IMR-90 (cell line): ENCODE measurements at regions not wholly inside any gene's neighbourhood (a gene's known extent, or its start where the extent isn't known, plus 50 kb on each side); places are given as distances from the start of the nearest gene placed in this dataset.

Experiments used
- ATAC-seq: fragments of 200-7000 bp; cut with Tn5 transposase; 2 replicates; pipeline ENCODE4 v1.9.1; 2020; ENCODE audit warnings: low read depth, mild to moderate bottlenecking, moderate library complexity
- BruUV-seq: library from RNA; stranded (reverse); fragments of 400-500 nt; replicated peaks from 2 replicates; lab custom pipeline; 2021; lab: Mats Ljungman, UMichigan
- CTCF ChIA-PET: fragments of 300-600 bp; formaldehyde crosslinking; extraction: SDS; loops from one replicate; lab custom pipeline; 2021; ENCODE audit warnings: antibody characterized with exemption; lab: Yijun Ruan, JAX
- POLR2A ChIA-PET: fragments of 300-600 bp; sonication (Branson Sonifier 250); formaldehyde crosslinking; loops from one replicate; lab custom pipeline; 2022; ENCODE audit warnings: antibody characterized with exemption; ENCODE audit not compliant: unreplicated experiment; lab: Charles Lee
- DNase-seq: peaks from one replicate; pipeline ENCODE4 v3.0.0; 2013
- H2AFZ ChIP-seq: replicated peaks from 2 replicates; pipeline ENCODE3; 2013; ENCODE audit warnings: low read length, mild to moderate bottlenecking; ENCODE audit not compliant: poor library complexity
- H2AK5ac ChIP-seq: 2 replicates; pipeline ENCODE4 v1.6.1; 2013; ENCODE audit warnings: low read depth, low read length, inconsistent platforms
- H2AK9ac ChIP-seq: replicated peaks from 2 replicates; pipeline ENCODE3; 2013; ENCODE audit warnings: mild to moderate bottlenecking, low read depth, low read length, moderate library complexity; ENCODE audit not compliant: poor library complexity
- H2BK120ac ChIP-seq: 2 replicates; pipeline ENCODE4 v1.6.1; 2013; ENCODE audit warnings: low read depth, low read length, inconsistent platforms
- H2BK15ac ChIP-seq: 3 replicates; pipeline ENCODE4 v1.6.1; 2013; ENCODE audit warnings: low read depth, low read length, inconsistent platforms
- H2BK20ac ChIP-seq: 2 replicates; pipeline ENCODE4 v1.6.1; 2013; ENCODE audit warnings: low read depth, mild to moderate bottlenecking, inconsistent platforms, low read length, moderate library complexity
- H2BK5ac ChIP-seq: 2 replicates; pipeline ENCODE4 v1.6.1; 2013; ENCODE audit warnings: mild to moderate bottlenecking, low read depth, low read length, inconsistent platforms; ENCODE audit not compliant: poor library complexity, severe bottlenecking
- H3K14ac ChIP-seq: replicated peaks from 2 replicates; pipeline ENCODE4 v1.6.1; 2013; ENCODE audit warnings: low read depth, low read length, inconsistent platforms
- H3K18ac ChIP-seq: 2 replicates; pipeline ENCODE4 v1.6.1; 2013; ENCODE audit warnings: low read depth, low read length, control low read depth
- H3K23ac ChIP-seq: 2 replicates; pipeline ENCODE4 v1.6.1; 2013; ENCODE audit warnings: low read depth, low read length, inconsistent platforms
- H3K27ac ChIP-seq: 2 replicates; pipeline ENCODE4 v1.5.1; 2013; ENCODE audit warnings: mild to moderate bottlenecking, control low read depth, low read length; ENCODE audit not compliant: insufficient read depth
- H3K27me3 ChIP-seq: 2 replicates; pipeline ENCODE4 v1.6.1; 2013; ENCODE audit warnings: low read length; ENCODE audit not compliant: control insufficient read depth, insufficient read depth
- H3K36me3 ChIP-seq: 2 replicates; pipeline ENCODE4 v1.6.1; 2013; ENCODE audit warnings: low read length, mixed read lengths; ENCODE audit not compliant: control insufficient read depth, insufficient read depth
- H3K4ac ChIP-seq: 2 replicates; pipeline ENCODE4 v1.6.1; 2013; ENCODE audit warnings: low read depth, low read length, inconsistent platforms
- H3K4me1 ChIP-seq: 2 replicates; pipeline ENCODE4 v1.6.1; 2013; ENCODE audit warnings: low read length, mixed read lengths; ENCODE audit not compliant: control insufficient read depth, insufficient read depth
- H3K4me2 ChIP-seq: 2 replicates; pipeline ENCODE4 v1.6.1; 2013; ENCODE audit warnings: low read depth, mild to moderate bottlenecking, control low read depth, low read length, moderate library complexity
- H3K4me3 ChIP-seq: 2 replicates; pipeline ENCODE4 v1.5.1; 2013; ENCODE audit warnings: low read depth, mild to moderate bottlenecking, control low read depth, low read length, moderate library complexity; ENCODE audit not compliant: insufficient read depth
- H3K56ac ChIP-seq: 2 replicates; pipeline ENCODE4 v1.6.1; 2013; ENCODE audit warnings: low read length, inconsistent platforms; ENCODE audit not compliant: insufficient read depth; ENCODE audit errors: extremely low read depth
- H3K79me1 ChIP-seq, 2 experiments: 2 replicates each; pipeline ENCODE4 v1.6.1; 2013; ENCODE audit warnings: low read length in 2 of 2, inconsistent platforms in 1 of 2, low read depth in 1 of 2
- H3K9ac ChIP-seq: 2 replicates; pipeline ENCODE4 v1.6.1; 2013; ENCODE audit warnings: low read depth, low read length, control low read depth
- H3K9me1 ChIP-seq: 2 replicates; pipeline ENCODE4 v1.6.1; 2013; ENCODE audit warnings: low read length, inconsistent platforms; ENCODE audit not compliant: insufficient read depth
- H3K9me3 ChIP-seq: 2 replicates; pipeline ENCODE4 v1.6.1; 2013; ENCODE audit warnings: low read length; ENCODE audit not compliant: control insufficient read depth, insufficient read depth
- H4K20me1 ChIP-seq: 2 replicates; pipeline ENCODE4 v1.6.1; 2013; ENCODE audit warnings: low read length, inconsistent platforms; ENCODE audit not compliant: insufficient read depth
- H4K5ac ChIP-seq: 2 replicates; pipeline ENCODE4 v1.6.1; 2013; ENCODE audit warnings: mild to moderate bottlenecking, low read depth, low read length, control low read depth
- H4K8ac ChIP-seq, 2 experiments: 2 replicates each; pipeline ENCODE4 v1.6.1; 2013; ENCODE audit warnings: low read depth in 2 of 2, low read length in 2 of 2, control low read depth in 1 of 2, inconsistent platforms in 1 of 2
- H4K91ac ChIP-seq: 2 replicates; pipeline ENCODE4 v1.6.1; 2013; ENCODE audit warnings: low read depth, low read length, inconsistent platforms; ENCODE audit not compliant: insufficient read depth
- BHLHE40 ChIP-seq: fragments of 150-350 bp; IDR thresholded peaks from 2 replicates; pipeline ENCODE4 v1.6.1; 2016; ENCODE audit warnings: mild to moderate bottlenecking, low read depth, low read length
- CEBPB ChIP-seq: IDR thresholded peaks from 2 replicates; pipeline ENCODE4 v1.6.1; 2012; ENCODE audit warnings: low read depth, low read length, improper control_type of control experiment
- FOS ChIP-seq: fragments of 150-350 bp; IDR thresholded peaks from 2 replicates; pipeline ENCODE4 v1.6.1; 2016; ENCODE audit warnings: low read depth, low read length
- MAFK ChIP-seq: IDR thresholded peaks from 2 replicates; pipeline ENCODE4 v1.6.1; 2012; ENCODE audit warnings: low read depth, low read length, improper control_type of control experiment
- MAZ ChIP-seq: IDR thresholded peaks from 2 replicates; pipeline ENCODE4 v1.6.1; 2012; ENCODE audit warnings: low read depth, mild to moderate bottlenecking, low read length, improper control_type of control experiment, moderate library complexity, borderline replicate concordance
- MXI1 ChIP-seq: IDR thresholded peaks from 2 replicates; pipeline ENCODE4 v1.6.1; 2012; ENCODE audit warnings: low read depth, mild to moderate bottlenecking, low read length, moderate library complexity, borderline replicate concordance
- RCOR1 ChIP-seq: IDR thresholded peaks from 2 replicates; pipeline ENCODE4 v1.6.1; 2012; ENCODE audit warnings: mild to moderate bottlenecking, low read length, improper control_type of control experiment; ENCODE audit not compliant: insufficient replicate concordance
- WGBS, 2 experiments: methylation state at CpG; one replicate each; pipeline versions ENCODE4 v1.1.5 to v1.1.7; 2013; ENCODE audit warnings: missing lambda C conversion rate in 2 of 2; ENCODE audit not compliant: insufficient read length in 1 of 2; ENCODE audit errors: extremely low coverage in 2 of 2; 5-methylcytosine and 5-hydroxymethylcytosine counted together
- dilution Hi-C: fragments of 300-500 bp; cut with HindIII; formaldehyde crosslinking; loops from one replicate; pipeline ENCODE4 v1.14.3; 2018; ENCODE audit warnings: low sequenced_read_pairs; ENCODE audit not compliant: unreplicated experiment
- in situ Hi-C: fragments of 300-500 bp; cut with MboI; formaldehyde crosslinking; loops from 3 replicates; pipeline ENCODE4 v1.14.3; 2019; ENCODE audit warnings: low sequenced_read_pairs, inconsistent platforms, mixed read lengths
- intact Hi-C: fragments of 100-400 bp; cut with micrococcal nuclease; formaldehyde crosslinking; loops from 2 replicates; pipeline ENCODE4 v1.10.0; 2022
- TF ChIP-seq, protein P1 (sequence below): fragments of 150-350 bp; IDR thresholded peaks from 2 replicates; pipeline ENCODE4 v1.6.1; 2016; ENCODE audit warnings: low read depth, mild to moderate bottlenecking, low read length, moderate library complexity, borderline replicate concordance
- TF ChIP-seq, protein P2 (sequence below): fragments of 150-350 bp; IDR thresholded peaks from 2 replicates; pipeline ENCODE4 v1.6.1; 2017; ENCODE audit warnings: mild to moderate bottlenecking, antibody characterized with exemption, low read length, low read depth
- TF ChIP-seq, protein P3 (sequence below): conservative IDR thresholded peaks from 2 replicates; pipeline ENCODE4 v1.5.1; 2012; ENCODE audit warnings: mild to moderate bottlenecking, low read depth, low read length, improper control_type of control experiment

GRCh38 chr13:23986619-23987018 is 89.3 kb upstream of the C1QTNF9B start:
- POLR2A ChIA-PET = no interaction called here
- H4K5ac ChIP-seq = no peak overlapping the region
- no peaks in the 10 kb centered on the region for H3K36me3 ChIP-seq
- CTCF ChIA-PET = interaction anchor here (0.8 kb wide), 1 partner anchor 26 kb away, joined by 3 read pairs; no protein-coding TSS in a partner anchor
- peaks cover 4% of the 10 kb centered on the region; the same call in 1 of the 2 replicates for H3K9me1 ChIP-seq
- H2BK20ac ChIP-seq = peak overlapping the region; percentile 27; the same call in 1 of the 2 replicates
- dilution Hi-C loops = no loop called here
- no peak overlapping the region for H3K56ac ChIP-seq
- peak overlapping the region; percentile 84 for H2BK5ac ChIP-seq
- no peak overlapping the region for H3K4me2 ChIP-seq
- BruUV-seq = no TSS peak
- H3K4me3 ChIP-seq = no peak overlapping the region
- H2AK9ac ChIP-seq = no peak overlapping the region
- H3K4me1 ChIP-seq = peaks cover 11% of the 10 kb centered on the region
- DNase-seq (peak; percentile 98), ATAC-seq (peak; percentile 82)
- no peak overlapping the region for H2AK5ac ChIP-seq
- H4K20me1 ChIP-seq = no peaks in the 10 kb centered on the region
- peak overlapping the region; percentile 25; the same call in 1 of the 2 replicates for H3K23ac ChIP-seq
- in situ Hi-C loops = no loop called here
- intact Hi-C loops = no loop called here
- peak overlapping the region; percentile 24; the same call in 1 of the 2 replicates for H3K18ac ChIP-seq
- H2BK120ac ChIP-seq = peak overlapping the region; percentile 65
- 0 out of 2 replicates have a peak overlapping the region, but pooled peaks have one; percentile 25 for H4K91ac ChIP-seq
- no peaks in the 10 kb centered on the region for H3K27me3 ChIP-seq
- no peaks in the 10 kb centered on the region for H3K9me3 ChIP-seq
- peak overlapping the region in 1 of 2 experiments; percentile 54; a peak in 1 of 4 replicates for H4K8ac ChIP-seq
- no peaks in the 10 kb centered on the region for H3K79me1 ChIP-seq
- H2AFZ ChIP-seq = no peak overlapping the region
- 0 out of 2 replicates have a peak overlapping the region, but pooled peaks have one; percentile 33 for H3K14ac ChIP-seq
- peak overlapping the region; percentile 48 for H3K4ac ChIP-seq
- H3K9ac ChIP-seq = no peak overlapping the region
- peak overlapping the region; percentile 68; the same call in 1 of the 2 replicates for H3K27ac ChIP-seq
- 0 out of 3 replicates have a peak overlapping the region, but pooled peaks have one; percentile 24 for H2BK15ac ChIP-seq
- 0 out of 2 replicates have a peak, but pooled peaks have one; percentile 26 for TF ChIP-seq MAFK
- no peak for TF ChIP-seq MAZ
- TF ChIP-seq BHLHE40 = peak; percentile 52; the same call in 1 of the 2 replicates
- TF ChIP-seq CEBPB = peak; percentile 81
- TF ChIP-seq, protein P1, sequence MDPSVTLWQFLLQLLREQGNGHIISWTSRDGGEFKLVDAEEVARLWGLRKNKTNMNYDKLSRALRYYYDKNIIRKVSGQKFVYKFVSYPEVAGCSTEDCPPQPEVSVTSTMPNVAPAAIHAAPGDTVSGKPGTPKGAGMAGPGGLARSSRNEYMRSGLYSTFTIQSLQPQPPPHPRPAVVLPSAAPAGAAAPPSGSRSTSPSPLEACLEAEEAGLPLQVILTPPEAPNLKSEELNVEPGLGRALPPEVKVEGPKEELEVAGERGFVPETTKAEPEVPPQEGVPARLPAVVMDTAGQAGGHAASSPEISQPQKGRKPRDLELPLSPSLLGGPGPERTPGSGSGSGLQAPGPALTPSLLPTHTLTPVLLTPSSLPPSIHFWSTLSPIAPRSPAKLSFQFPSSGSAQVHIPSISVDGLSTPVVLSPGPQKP = no peak
- peak; percentile 26; the same call in 1 of the 2 replicates for TF ChIP-seq FOS
- no peak for TF ChIP-seq MXI1
- TF ChIP-seq, protein P2, sequence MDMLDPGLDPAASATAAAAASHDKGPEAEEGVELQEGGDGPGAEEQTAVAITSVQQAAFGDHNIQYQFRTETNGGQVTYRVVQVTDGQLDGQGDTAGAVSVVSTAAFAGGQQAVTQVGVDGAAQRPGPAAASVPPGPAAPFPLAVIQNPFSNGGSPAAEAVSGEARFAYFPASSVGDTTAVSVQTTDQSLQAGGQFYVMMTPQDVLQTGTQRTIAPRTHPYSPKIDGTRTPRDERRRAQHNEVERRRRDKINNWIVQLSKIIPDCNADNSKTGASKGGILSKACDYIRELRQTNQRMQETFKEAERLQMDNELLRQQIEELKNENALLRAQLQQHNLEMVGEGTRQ = no peak
- TF ChIP-seq RCOR1 = no peak
- TF ChIP-seq, protein P3, sequence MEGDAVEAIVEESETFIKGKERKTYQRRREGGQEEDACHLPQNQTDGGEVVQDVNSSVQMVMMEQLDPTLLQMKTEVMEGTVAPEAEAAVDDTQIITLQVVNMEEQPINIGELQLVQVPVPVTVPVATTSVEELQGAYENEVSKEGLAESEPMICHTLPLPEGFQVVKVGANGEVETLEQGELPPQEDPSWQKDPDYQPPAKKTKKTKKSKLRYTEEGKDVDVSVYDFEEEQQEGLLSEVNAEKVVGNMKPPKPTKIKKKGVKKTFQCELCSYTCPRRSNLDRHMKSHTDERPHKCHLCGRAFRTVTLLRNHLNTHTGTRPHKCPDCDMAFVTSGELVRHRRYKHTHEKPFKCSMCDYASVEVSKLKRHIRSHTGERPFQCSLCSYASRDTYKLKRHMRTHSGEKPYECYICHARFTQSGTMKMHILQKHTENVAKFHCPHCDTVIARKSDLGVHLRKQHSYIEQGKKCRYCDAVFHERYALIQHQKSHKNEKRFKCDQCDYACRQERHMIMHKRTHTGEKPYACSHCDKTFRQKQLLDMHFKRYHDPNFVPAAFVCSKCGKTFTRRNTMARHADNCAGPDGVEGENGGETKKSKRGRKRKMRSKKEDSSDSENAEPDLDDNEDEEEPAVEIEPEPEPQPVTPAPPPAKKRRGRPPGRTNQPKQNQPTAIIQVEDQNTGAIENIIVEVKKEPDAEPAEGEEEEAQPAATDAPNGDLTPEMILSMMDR = no peak
- 60% methylated on average over 1 of the region's 3 CpGs; no CpG with 5 or more reads in 1 of the 2 experiments for WGBS, 2 experiments
